ENCODE measurements at regions not wholly inside any gene's neighbourhood (a gene's known extent, or its start where the extent isn't known, plus 50 kb on each side); places are given as distances from the start of the nearest gene placed in this dataset.
A peak's percentile ranks its signal among the peaks of the same experiment; 100 is the strongest.
"Not testable (repeated sequence)": the region's sequence is repeated elsewhere in the genome, so short reads cannot be mapped to it uniquely, and the experiment has no call there.

- TF ChIP-seq POLR2A (IDR thresholded peaks at IDR 0.05) (no peak), CTCF (IDR thresholded peaks at IDR 0.05) (no peak)
- intact Hi-C loops (cut with DNase I; ENCODE audit: low total_unique reads): no loop called here
- DNase-seq (ENCODE audit: low spot score in 2 of 2): no peak
- 77 to 91% methylated on average over 1 of the region's 1 CpG for WGBS, 2 donors
- H3K4me3 ChIP-seq (ENCODE audit: low read depth, poor library complexity, severe bottlenecking): no peak overlapping the region
Observed at GRCh38 chr1:60255565-60255964, 182.0 kb upstream of the C1orf87 start.

- H3K4me3 ChIP-seq (ENCODE audit: low read depth, poor library complexity, severe bottlenecking): no peak overlapping the region
- no peak for TF ChIP-seq POLR2A (IDR thresholded peaks at IDR 0.05)
- no peak for TF ChIP-seq CTCF (IDR thresholded peaks at IDR 0.05)
- no peak for DNase-seq (ENCODE audit: low spot score in 2 of 2)
- WGBS, 2 donors: 56 to 70% methylated on average over 2 of the region's 2 CpGs
- intact Hi-C loops (cut with DNase I; ENCODE audit: low total_unique reads): no loop called here
Observed at GRCh38 chr1:60251426-60251825, 177.9 kb upstream of the C1orf87 start.

- intact Hi-C loops (cut with DNase I; ENCODE audit: low total_unique reads); H3K4me3 ChIP-seq (ENCODE audit: low read depth, poor library complexity, severe bottlenecking): not testable (repeated sequence)
- WGBS, 2 donors: 87 to 100% methylated on average over 1 of the region's 1 CpG
Observed at GRCh38 chr1:60247467-60247866, 173.9 kb upstream of the C1orf87 start.

DNA sequence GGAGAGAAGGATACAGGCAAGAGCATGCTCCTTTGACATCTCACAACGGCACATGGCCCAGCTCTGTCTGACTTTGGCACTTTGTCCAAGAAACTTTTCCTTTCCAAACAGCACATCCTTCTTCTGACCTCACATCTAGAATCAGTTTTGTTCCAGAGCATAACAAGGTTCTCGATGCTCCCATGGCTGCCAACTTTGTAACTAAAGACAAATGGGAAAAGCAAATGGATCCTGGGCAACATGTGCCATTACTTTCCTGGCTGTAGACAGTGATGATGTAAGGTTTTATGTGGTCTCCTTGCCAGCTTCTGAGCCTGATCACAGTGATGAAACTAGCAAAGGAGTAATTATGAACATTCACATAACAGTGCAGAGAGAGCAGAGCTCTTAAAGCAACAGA is 171.8 kb upstream of the C1orf87 start:
- TF ChIP-seq POLR2A (IDR thresholded peaks at IDR 0.05): no peak
- no peak for TF ChIP-seq CTCF (IDR thresholded peaks at IDR 0.05)
- intact Hi-C loops (cut with DNase I; ENCODE audit: low total_unique reads): no loop called here
- no peak overlapping the region for H3K4me3 ChIP-seq (ENCODE audit: low read depth, poor library complexity, severe bottlenecking)
- WGBS, 2 donors: 19 to 41% methylated on average over 2 of the region's 2 CpGs
- peak in 1 of 2 donors; percentile 16 for DNase-seq (ENCODE audit: low spot score in 2 of 2)

More at GRCh38 chr1:60247467-60247866, 173.9 kb upstream of the C1orf87 start:
- DNase-seq (ENCODE audit: low spot score in 2 of 2): not testable (repeated sequence)

DNA sequence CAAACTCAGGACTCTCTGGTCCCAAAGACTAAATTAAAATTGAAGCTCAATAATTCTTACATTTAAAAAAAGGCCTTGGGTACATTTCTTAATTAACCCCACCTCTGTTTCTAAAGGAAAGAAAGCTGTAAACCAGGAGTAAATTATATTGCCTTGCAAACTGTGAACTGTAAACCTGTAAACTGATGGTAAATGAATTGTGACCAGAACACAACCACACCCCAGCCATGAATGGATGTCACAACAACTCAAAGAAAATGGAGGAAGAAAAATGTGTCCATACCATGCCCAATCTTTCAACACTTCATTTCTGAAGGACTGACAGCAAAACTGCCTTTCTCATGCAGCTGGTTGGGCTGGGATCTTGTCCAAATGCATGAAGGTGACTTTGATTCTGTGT is 171.3 kb upstream of the C1orf87 start:
- intact Hi-C loops (cut with DNase I; ENCODE audit: low total_unique reads): no loop called here
- H3K4me3 ChIP-seq (ENCODE audit: low read depth, poor library complexity, severe bottlenecking): no peak overlapping the region
- TF ChIP-seq CTCF (IDR thresholded peaks at IDR 0.05) (no peak), POLR2A (IDR thresholded peaks at IDR 0.05) (no peak)
- DNase-seq (ENCODE audit: low spot score in 2 of 2): no peak

DNA sequence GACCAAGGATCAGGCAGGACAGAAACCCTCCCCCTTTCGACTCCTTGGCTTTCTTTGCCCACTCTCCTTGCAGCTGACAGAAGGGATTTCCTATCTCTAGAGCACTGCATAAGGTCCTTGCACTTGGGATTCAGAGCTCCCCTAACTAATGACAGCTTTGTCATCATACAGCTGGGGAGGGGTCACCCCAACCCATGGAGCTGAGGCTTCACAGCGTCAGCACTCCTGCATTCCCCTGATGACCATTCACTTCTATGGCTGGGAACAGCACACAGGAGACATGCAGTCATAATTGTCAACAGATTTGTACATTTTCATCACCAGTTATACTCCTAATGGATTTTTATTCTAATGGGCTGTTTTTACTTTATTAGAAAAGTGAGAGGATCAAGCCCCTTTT is 161.7 kb upstream of the C1orf87 start:
- 67 to 83% methylated on average over 2 of the region's 2 CpGs for WGBS, 2 donors
- no peak overlapping the region for H3K4me3 ChIP-seq (ENCODE audit: low read depth, poor library complexity, severe bottlenecking)
- intact Hi-C loops (cut with DNase I; ENCODE audit: low total_unique reads): no loop called here
- no peak for DNase-seq (ENCODE audit: low spot score in 2 of 2)
- TF ChIP-seq POLR2A (IDR thresholded peaks at IDR 0.05) (no peak), CTCF (IDR thresholded peaks at IDR 0.05) (no peak)

Data from lower leg skin (tissue), 4 donors.